ENCODE measurements at regions not wholly inside any gene's neighbourhood (a gene's known extent, or its start where the extent isn't known, plus 50 kb on each side); places are given as distances from the start of the nearest gene placed in this dataset.
A peak's percentile ranks its signal among the peaks of the same experiment; 100 is the strongest.

GRCh38 chr4:52372269-52372668 is 286.8 kb downstream of the USP46 start:
- Histone ChIP-seq H3K9me3 (no peaks in the 10 kb centered on the region), H3K27me3 (no peaks in the 10 kb centered on the region), H3K36me3 (no peaks in the 10 kb centered on the region), H3K4me3 (no peak overlapping the region), H3K27ac (no peak overlapping the region), H3K4me1 (no peaks in the 10 kb centered on the region)
- DNase-seq, result no peak
- intact Hi-C loops (cut with DNase I), result loop anchor here (10.0 kb wide), 2 partner anchors 613 to 1863 kb away; no protein-coding TSS in a partner anchor
- no peak for TF ChIP-seq POLR2A (IDR thresholded peaks at IDR 0.05)

GRCh38 chr4:52372747-52373146 is 286.4 kb downstream of the USP46 start:
- no peaks in the 10 kb centered on the region for H3K9me3 ChIP-seq
- no peaks in the 10 kb centered on the region for H3K4me1 ChIP-seq
- no peak for DNase-seq
- TF ChIP-seq POLR2A (IDR thresholded peaks at IDR 0.05), result no peak
- no peak for TF ChIP-seq CTCF (IDR thresholded peaks at IDR 0.05)
- no peak overlapping the region for H3K27ac ChIP-seq
- no peak overlapping the region for H3K4me3 ChIP-seq
- intact Hi-C loops (cut with DNase I), result loop anchor here (10.0 kb wide), 2 partner anchors 612 to 1862 kb away; no protein-coding TSS in a partner anchor
- WGBS, 2 donors, result 54 to 60% methylated on average over 3 of the region's 3 CpGs
- H3K27me3 ChIP-seq, result no peaks in the 10 kb centered on the region
- H3K36me3 ChIP-seq, result no peaks in the 10 kb centered on the region

GRCh38 chr4:52373650-52374049 is 285.5 kb downstream of the USP46 start:
- Histone ChIP-seq H3K4me1 (no peaks in the 10 kb centered on the region), H3K27ac (no peak overlapping the region), H3K9me3 (no peaks in the 10 kb centered on the region), H3K4me3 (no peak overlapping the region), H3K36me3 (no peaks in the 10 kb centered on the region), H3K27me3 (no peaks in the 10 kb centered on the region)
- no peak for DNase-seq
- TF ChIP-seq POLR2A (IDR thresholded peaks at IDR 0.05), result no peak
- TF ChIP-seq CTCF (IDR thresholded peaks at IDR 0.05), result no peak
- WGBS, 2 donors, result 69 to 93% methylated on average over 3 of the region's 3 CpGs
- intact Hi-C loops (cut with DNase I), result loop anchor here (10.0 kb wide), 2 partner anchors 611 to 1861 kb away; no protein-coding TSS in a partner anchor

GRCh38 chr4:52374877-52375276 is 284.2 kb downstream of the USP46 start:
- no peak overlapping the region for H3K4me3 ChIP-seq
- H3K36me3 ChIP-seq, result no peaks in the 10 kb centered on the region
- H3K27ac ChIP-seq, result no peak overlapping the region
- TF ChIP-seq POLR2A (IDR thresholded peaks at IDR 0.05), result no peak
- TF ChIP-seq CTCF (IDR thresholded peaks at IDR 0.05), result no peak
- no peaks in the 10 kb centered on the region for H3K9me3 ChIP-seq
- H3K4me1 ChIP-seq, result no peaks in the 10 kb centered on the region
- WGBS, 2 donors, result 33 to 51% methylated on average over 1 to 4 of the region's 4 CpGs
- DNase-seq, result no peak
- no peaks in the 10 kb centered on the region for H3K27me3 ChIP-seq
- intact Hi-C loops (cut with DNase I), result loop anchor here (10.0 kb wide), 2 partner anchors 610 to 1860 kb away; no protein-coding TSS in a partner anchor

- intact Hi-C loops (cut with DNase I), result loop anchor here (10.0 kb wide), 2 partner anchors 609 to 1859 kb away; no protein-coding TSS in a partner anchor
- Histone ChIP-seq H3K27ac (no peak overlapping the region), H3K36me3 (no peaks in the 10 kb centered on the region), H3K9me3 (no peaks in the 10 kb centered on the region), H3K4me1 (no peaks in the 10 kb centered on the region), H3K4me3 (no peak overlapping the region), H3K27me3 (no peaks in the 10 kb centered on the region)
- no peak for DNase-seq
- 48 to 56% methylated on average over 7 of the region's 7 CpGs for WGBS, 2 donors
- TF ChIP-seq CTCF (IDR thresholded peaks at IDR 0.05), result peak; percentile 39 to 64 (median 54)
- no peak for TF ChIP-seq POLR2A (IDR thresholded peaks at IDR 0.05)
These were observed 282.9 kb downstream of the USP46 start for GRCh38 chr4:52376132-52376704.

Data from esophagus squamous epithelium (tissue), 5 donors.